Embryonic facial prominence (tissue), 1 donor: ENCODE measurements at regions not wholly inside any gene's neighbourhood (a gene's known extent, or its start where the extent isn't known, plus 50 kb on each side); places are given as distances from the start of the nearest gene placed in this dataset.

Experiments used
- DNase-seq: peaks from one replicate; pipeline ENCODE4 v3.0.0-alpha.2; 2016; ENCODE audit errors: extremely low spot score

- no peak for DNase-seq
Measured at GRCh38 chr10:56622335-56622973, 261.4 kb upstream of the ZWINT start.

- no peak for DNase-seq
Measured at GRCh38 chr10:56606202-56606601, 245.1 kb upstream of the ZWINT start.

GRCh38 chr10:56605051-56605450 is 244.0 kb upstream of the ZWINT start:
- DNase-seq = no peak

- no peak for DNase-seq
Measured at GRCh38 chr10:56604624-56605023, 243.6 kb upstream of the ZWINT start.

- DNase-seq = no peak
Measured at GRCh38 chr10:56599201-56599600, 238.1 kb upstream of the ZWINT start.

GRCh38 chr10:56596257-56596656 is 235.2 kb upstream of the ZWINT start:
- no peak for DNase-seq

- no peak for DNase-seq
Measured at GRCh38 chr10:56593120-56593519, 232.1 kb upstream of the ZWINT start.

GRCh38 chr10:56586461-56586891 is 225.4 kb upstream of the ZWINT start:
- DNase-seq = no peak

- DNase-seq = no peak
Measured at GRCh38 chr10:56585447-56586171, 224.6 kb upstream of the ZWINT start.

GRCh38 chr10:56583316-56583715 is 222.3 kb upstream of the ZWINT start:
- DNase-seq = no peak

GRCh38 chr10:56567580-56567979 is 206.5 kb upstream of the ZWINT start:
- DNase-seq = no peak

- no peak for DNase-seq
Measured at GRCh38 chr10:56561336-56561735, 200.3 kb upstream of the ZWINT start.

- no peak for DNase-seq
Measured at GRCh38 chr10:56551037-56551436, 190.0 kb upstream of the ZWINT start.

GRCh38 chr10:56547163-56547562 is 186.1 kb upstream of the ZWINT start:
- no peak for DNase-seq

GRCh38 chr10:56537984-56538383 is 176.9 kb upstream of the ZWINT start:
- no peak for DNase-seq

- DNase-seq = no peak
Measured at GRCh38 chr10:56522166-56522565, 161.1 kb upstream of the ZWINT start.

GRCh38 chr10:56508562-56508961 is 147.5 kb upstream of the ZWINT start:
- DNase-seq = no peak

- DNase-seq = no peak
Measured at GRCh38 chr10:56507033-56507432, 146.0 kb upstream of the ZWINT start.

- no peak for DNase-seq
Measured at GRCh38 chr10:56505555-56505954, 144.5 kb upstream of the ZWINT start.

- no peak for DNase-seq
Measured at GRCh38 chr10:56496186-56496486, 135.1 kb upstream of the ZWINT start.

- no peak for DNase-seq
Measured at GRCh38 chr10:56487746-56488145, 126.7 kb upstream of the ZWINT start.

GRCh38 chr10:56481521-56482091 is 120.5 kb upstream of the ZWINT start:
- no peak for DNase-seq

GRCh38 chr10:56472978-56473377 is 111.9 kb upstream of the ZWINT start:
- DNase-seq = no peak
